ENCODE measurements at regions not wholly inside any gene's neighbourhood (a gene's known extent, or its start where the extent isn't known, plus 50 kb on each side); places are given as distances from the start of the nearest gene placed in this dataset.

DNA sequence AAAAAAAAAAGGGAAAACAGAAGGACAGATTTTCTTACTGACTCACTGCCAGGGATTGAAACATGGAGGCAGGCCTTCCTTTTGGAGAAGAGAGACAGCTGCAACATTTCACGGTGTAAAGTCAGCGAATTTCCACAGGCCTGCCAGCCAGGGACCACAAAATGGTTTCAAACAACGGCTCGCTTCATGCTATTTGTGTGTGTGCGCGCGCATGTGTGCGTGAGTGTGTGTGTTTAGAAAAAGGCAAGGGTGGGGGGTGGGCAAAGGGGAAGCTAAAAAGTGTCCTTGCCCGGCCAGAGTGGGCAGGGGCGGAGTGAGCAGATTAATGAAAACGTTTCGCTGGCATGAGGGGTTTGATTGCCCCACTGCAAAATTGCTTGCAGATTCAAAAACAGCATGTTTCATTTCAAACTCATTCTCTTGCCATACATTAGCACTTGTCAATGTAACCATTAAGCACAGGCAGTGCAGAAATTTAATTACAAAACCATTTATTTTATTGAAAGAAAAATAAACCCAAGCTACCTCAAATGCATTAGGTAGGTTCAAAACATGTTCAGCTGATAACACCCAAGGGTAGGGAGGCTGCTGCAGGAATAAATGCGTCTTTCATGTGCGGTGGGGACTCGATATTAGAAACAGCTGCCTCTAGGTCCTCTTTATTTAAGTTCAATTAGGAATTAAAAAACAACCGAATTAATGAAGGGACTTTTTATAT is 182.1 kb upstream of the SIX2 start:
- Histone ChIP-seq H4K20me1 (ENCODE audit: control insufficient read depth, extremely low read depth, insufficient read depth, low read length) (no peaks in the 10 kb centered on the region), H3K27me3 (ENCODE audit: control insufficient read depth, extremely low read depth, insufficient read depth, low read length) (peaks cover 3% of the 10 kb centered on the region), H3K4me2 (ENCODE audit: control insufficient read depth, extremely low read depth, insufficient read depth, low read depth, low read length) (no peak overlapping the region), H3K27ac (ENCODE audit: control insufficient read depth, insufficient read depth, low read length) (no peak overlapping the region), H3K4me1 (ENCODE audit: control insufficient read depth, extremely low read depth, insufficient read depth, low read length) (no peaks in the 10 kb centered on the region), H3K9me3 (ENCODE audit: control insufficient read depth, low read depth, low read length) (no peaks in the 10 kb centered on the region), H3K4me3 (ENCODE audit: control insufficient read depth in 2 of 3, extremely low read depth in 1 of 3, insufficient read depth in 2 of 3, low read depth in 1 of 3, low read length in 3 of 3) (no peak overlapping the region), H3K79me2 (ENCODE audit: control insufficient read depth, insufficient read depth, low read length) (no peaks in the 10 kb centered on the region), H3K9ac (ENCODE audit: control insufficient read depth, extremely low read depth, insufficient read depth, low read length) (no peak overlapping the region), H2AFZ (ENCODE audit: control insufficient read depth, low read length) (no peak overlapping the region), H3K36me3 (ENCODE audit: control insufficient read depth in 2 of 2, extremely low read depth in 1 of 2, insufficient read depth in 2 of 2, low read length in 2 of 2) (no peaks in the 10 kb centered on the region), H3K9me1 (ENCODE audit: control insufficient read depth, extremely low read depth, insufficient read depth, low read length) (no peaks in the 10 kb centered on the region)
- dilution Hi-C loops (cut with MboI; ENCODE audit: extremely low pct_ligation_motif_present, low sequenced_read_pairs): no loop called here
- no peak for TF ChIP-seq EZH2 (IDR thresholded peaks at IDR 0.05; ENCODE audit: low read length)
- TF ChIP-seq, protein P1, sequence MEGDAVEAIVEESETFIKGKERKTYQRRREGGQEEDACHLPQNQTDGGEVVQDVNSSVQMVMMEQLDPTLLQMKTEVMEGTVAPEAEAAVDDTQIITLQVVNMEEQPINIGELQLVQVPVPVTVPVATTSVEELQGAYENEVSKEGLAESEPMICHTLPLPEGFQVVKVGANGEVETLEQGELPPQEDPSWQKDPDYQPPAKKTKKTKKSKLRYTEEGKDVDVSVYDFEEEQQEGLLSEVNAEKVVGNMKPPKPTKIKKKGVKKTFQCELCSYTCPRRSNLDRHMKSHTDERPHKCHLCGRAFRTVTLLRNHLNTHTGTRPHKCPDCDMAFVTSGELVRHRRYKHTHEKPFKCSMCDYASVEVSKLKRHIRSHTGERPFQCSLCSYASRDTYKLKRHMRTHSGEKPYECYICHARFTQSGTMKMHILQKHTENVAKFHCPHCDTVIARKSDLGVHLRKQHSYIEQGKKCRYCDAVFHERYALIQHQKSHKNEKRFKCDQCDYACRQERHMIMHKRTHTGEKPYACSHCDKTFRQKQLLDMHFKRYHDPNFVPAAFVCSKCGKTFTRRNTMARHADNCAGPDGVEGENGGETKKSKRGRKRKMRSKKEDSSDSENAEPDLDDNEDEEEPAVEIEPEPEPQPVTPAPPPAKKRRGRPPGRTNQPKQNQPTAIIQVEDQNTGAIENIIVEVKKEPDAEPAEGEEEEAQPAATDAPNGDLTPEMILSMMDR (optimal IDR thresholded peaks at IDR 0.05 in 1 of 3, IDR thresholded peaks at IDR 0.05 in 1 of 3, conservative IDR thresholded peaks at IDR 0.05 in 1 of 3; ENCODE audit: extremely low read depth in 1 of 3, insufficient read depth in 2 of 3, low read length in 3 of 3): no peak
- FAIRE-seq (no peak), DNase-seq (ENCODE audit: low read depth, low spot score) (no peak)

DNA sequence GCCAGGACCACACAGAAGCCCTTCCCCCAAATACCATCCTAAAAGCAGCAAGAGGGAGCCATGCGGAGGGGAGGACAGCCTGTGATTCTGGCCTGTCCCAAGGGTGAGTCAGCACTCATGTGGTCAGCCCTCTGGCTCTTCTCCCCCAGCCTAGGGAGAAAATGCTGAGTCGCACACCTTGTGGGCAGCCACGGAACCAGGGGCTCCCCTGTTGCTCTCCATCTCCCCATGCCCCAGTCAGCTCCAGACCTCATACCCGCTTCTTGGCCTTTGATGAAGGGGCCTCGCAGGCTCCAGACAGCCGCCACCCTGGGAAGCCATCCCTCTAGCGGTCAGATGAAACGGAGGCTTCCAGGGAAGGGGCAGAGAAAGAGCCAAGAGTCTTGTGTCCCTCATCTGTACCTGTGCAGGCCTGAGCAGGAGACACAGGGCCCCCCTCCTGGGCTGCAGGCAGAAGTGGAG is 181.3 kb upstream of the SIX2 start:
- no peak for DNase-seq (ENCODE audit: low read depth, low spot score)
- H3K9me1 ChIP-seq (ENCODE audit: control insufficient read depth, extremely low read depth, insufficient read depth, low read length): no peaks in the 10 kb centered on the region

More for the DNA sequence above, 181.3 kb upstream of the SIX2 start:
- no peaks in the 10 kb centered on the region for H4K20me1 ChIP-seq (ENCODE audit: control insufficient read depth, extremely low read depth, insufficient read depth, low read length)
- dilution Hi-C loops (cut with MboI; ENCODE audit: extremely low pct_ligation_motif_present, low sequenced_read_pairs): no loop called here
- peaks cover 7% of the 10 kb centered on the region for H3K27me3 ChIP-seq (ENCODE audit: control insufficient read depth, extremely low read depth, insufficient read depth, low read length)
- no peak overlapping the region for H3K4me2 ChIP-seq (ENCODE audit: control insufficient read depth, extremely low read depth, insufficient read depth, low read depth, low read length)
- no peak for FAIRE-seq
- H3K9me3 ChIP-seq (ENCODE audit: control insufficient read depth, low read depth, low read length): no peaks in the 10 kb centered on the region
- H3K36me3 ChIP-seq (ENCODE audit: control insufficient read depth in 2 of 2, extremely low read depth in 1 of 2, insufficient read depth in 2 of 2, low read length in 2 of 2): no peaks in the 10 kb centered on the region
- H3K79me2 ChIP-seq (ENCODE audit: control insufficient read depth, insufficient read depth, low read length): no peaks in the 10 kb centered on the region
- no peak overlapping the region for H3K9ac ChIP-seq (ENCODE audit: control insufficient read depth, extremely low read depth, insufficient read depth, low read length)
- H3K4me3 ChIP-seq (ENCODE audit: control insufficient read depth in 2 of 3, extremely low read depth in 1 of 3, insufficient read depth in 2 of 3, low read depth in 1 of 3, low read length in 3 of 3): no peak overlapping the region
- H2AFZ ChIP-seq (ENCODE audit: control insufficient read depth, low read length): no peak overlapping the region
- no peaks in the 10 kb centered on the region for H3K4me1 ChIP-seq (ENCODE audit: control insufficient read depth, extremely low read depth, insufficient read depth, low read length)
- H3K27ac ChIP-seq (ENCODE audit: control insufficient read depth, insufficient read depth, low read length): no peak overlapping the region
- TF ChIP-seq, protein P1 (optimal IDR thresholded peaks at IDR 0.05 in 1 of 3, IDR thresholded peaks at IDR 0.05 in 1 of 3, conservative IDR thresholded peaks at IDR 0.05 in 1 of 3; ENCODE audit: extremely low read depth in 1 of 3, insufficient read depth in 2 of 3, low read length in 3 of 3): no peak
- no peak for TF ChIP-seq EZH2 (IDR thresholded peaks at IDR 0.05; ENCODE audit: low read length)

Measured in keratinocyte (primary cell).